GM12878 (cell line): ENCODE measurements at regions not wholly inside any gene's neighbourhood (a gene's known extent, or its start where the extent isn't known, plus 50 kb on each side); places are given as distances from the start of the nearest gene placed in this dataset.
A peak's percentile ranks its signal among the peaks of the same experiment; 100 is the strongest.

Source experiments
- ATAC-seq: fragments of 200-7000 bp; cut with Tn5 transposase; 3 replicates; pipeline ENCODE4 v1.9.1; 2020; ENCODE audit warnings: mild to moderate bottlenecking, moderate library complexity
- BruUV-seq: library from RNA; stranded (reverse); fragments of 400-500 nt; replicated peaks from 2 replicates; lab custom pipeline; 2021; lab: Mats Ljungman, UMichigan
- CTCF ChIA-PET: fragments of 300-600 bp; sonication (Branson Sonifier 250); formaldehyde crosslinking; extraction: SDS; loops from one replicate; lab custom pipeline; 2021; ENCODE audit warnings: inconsistent platforms; lab: Yijun Ruan, JAX
- POLR2A ChIA-PET: fragments of 350-600 bp; formaldehyde crosslinking; extraction: SDS; loops from one replicate; lab custom pipeline; 2021; ENCODE audit warnings: inconsistent platforms; lab: Charles Lee
- RAD21 ChIA-PET: fragments of 300-600 bp; sonication (Branson Sonifier 250); formaldehyde crosslinking; loops from one replicate; lab custom pipeline; 2023; ENCODE audit warnings: antibody characterized with exemption; ENCODE audit not compliant: unreplicated experiment; lab: Charles Lee
- SMC1A ChIA-PET: fragments of 300-600 bp; sonication (Branson Sonifier 250); formaldehyde crosslinking; loops from one replicate; lab custom pipeline; 2023; ENCODE audit not compliant: unreplicated experiment, uncharacterized antibody; lab: Charles Lee
- DNase-seq: peaks from one replicate; pipeline ENCODE4 v3.0.0-alpha.2; 2011; ENCODE audit warnings: low read depth, low spot score
- FAIRE-seq: peaks from 3 replicates; lab custom pipeline; 2011; peaks lifted over from hg19 to GRCh38; lab: Jason Lieb, UNC
- H2AFZ ChIP-seq: 2 replicates; pipeline ENCODE4 v1.6.0; 2011; ENCODE audit warnings: low read depth, low read length, control low read depth; ENCODE audit not compliant: control insufficient read depth
- H3K27ac ChIP-seq: 2 replicates; pipeline ENCODE4 v1.5.1; 2011; ENCODE audit warnings: control low read depth; ENCODE audit not compliant: control insufficient read depth, insufficient read depth
- H3K27me3 ChIP-seq, 2 experiments: replicated peaks in 1 of 2; 2 replicates each; pipeline versions ENCODE4 v1.6.0 to v1.6.1; 2011; ENCODE audit warnings: low read length in 1 of 2; ENCODE audit not compliant: control insufficient read depth in 2 of 2, insufficient read depth in 2 of 2
- H3K36me3 ChIP-seq, 2 experiments: 2 replicates each; pipeline ENCODE4 v1.5.1; 2011; ENCODE audit warnings: low read length in 1 of 2; ENCODE audit not compliant: control insufficient read depth in 2 of 2, insufficient read depth in 2 of 2
- H3K4me1 ChIP-seq: 2 replicates; pipeline ENCODE4 v1.6.1; 2011; ENCODE audit warnings: mild to moderate bottlenecking, low read length, moderate library complexity, mixed read lengths; ENCODE audit not compliant: control insufficient read depth, insufficient read depth
- H3K4me2 ChIP-seq: 2 replicates; pipeline ENCODE4 v1.6.0; 2011; ENCODE audit warnings: control low read depth; ENCODE audit not compliant: control insufficient read depth, insufficient read depth
- H3K4me3 ChIP-seq: fragments of 200-600 bp; sonication (generic); 2 replicates; pipeline ENCODE4 v1.5.1; 2016
- H3K79me2 ChIP-seq: 2 replicates; pipeline ENCODE4 v1.6.0; 2011; ENCODE audit warnings: low read length; ENCODE audit not compliant: control insufficient read depth, insufficient read depth
- H3K9ac ChIP-seq: 2 replicates; pipeline ENCODE4 v1.8.0; 2011; ENCODE audit warnings: low read length, control low read depth, mixed read lengths; ENCODE audit not compliant: control insufficient read depth, insufficient read depth
- H3K9me3 ChIP-seq: replicated peaks from 3 replicates; pipeline ENCODE4 v1.5.1; 2011; ENCODE audit warnings: mild to moderate bottlenecking, low read length; ENCODE audit not compliant: control insufficient read depth, insufficient read depth
- H4K20me1 ChIP-seq: 2 replicates; pipeline ENCODE4 v1.6.0; 2011; ENCODE audit not compliant: control insufficient read depth, insufficient read depth
- MTA2 ChIP-seq: fragments of 450-650 bp; IDR thresholded peaks from 2 replicates; pipeline ENCODE4 v1.6.1; 2016; ENCODE audit warnings: low read depth, mild to moderate bottlenecking, moderate library complexity
- NR2C1 ChIP-seq: fragments of 450-650 bp; IDR thresholded peaks from 2 replicates; pipeline ENCODE4 v1.6.1; 2017; ENCODE audit warnings: antibody characterized with exemption, mild to moderate bottlenecking, moderate library complexity
- RUNX3 ChIP-seq: IDR thresholded peaks from 2 replicates; pipeline ENCODE4 v1.6.1; 2012; ENCODE audit warnings: low read length, inconsistent platforms
- SMC3 ChIP-seq: IDR thresholded peaks from 2 replicates; pipeline ENCODE4 v1.6.1; 2011; ENCODE audit warnings: low read length, improper control_type of control experiment, borderline replicate concordance
- ZZZ3 ChIP-seq: IDR thresholded peaks from 2 replicates; pipeline ENCODE4 v1.6.1; 2011; ENCODE audit warnings: low read depth; ENCODE audit not compliant: control insufficient read depth, insufficient read length
- WGBS: methylation state at CpG from one replicate; pipeline ENCODE4 v1.1.6; 2016; ENCODE audit warnings: low lambda C conversion rate; ENCODE audit not compliant: insufficient replicate concordance, insufficient coverage; ENCODE audit errors: missing lambda C conversion rate; 5-methylcytosine and 5-hydroxymethylcytosine counted together
- in situ Hi-C: fragments of 300-500 bp; cut with MboI; formaldehyde crosslinking; loops from 9 replicates; pipeline ENCODE4 v1.14.3; 2018; ENCODE audit warnings: mixed read lengths
- intact Hi-C: fragments of 100-400 bp; cut with micrococcal nuclease; formaldehyde crosslinking; loops from one replicate; pipeline ENCODE4 v1.14.2; 2022; ENCODE audit not compliant: unreplicated experiment
- TF ChIP-seq, protein P1 (sequence below): fragments of 450-650 bp; IDR thresholded peaks from 2 replicates; pipeline ENCODE4 v1.6.1; 2017; ENCODE audit warnings: mild to moderate bottlenecking
- TF ChIP-seq, protein P2 (sequence below): fragments of 450-650 bp; IDR thresholded peaks from 2 replicates; pipeline ENCODE4 v1.6.1; 2017; ENCODE audit warnings: mild to moderate bottlenecking, low read depth, inconsistent platforms; ENCODE audit not compliant: poor library complexity, severe bottlenecking

DNA sequence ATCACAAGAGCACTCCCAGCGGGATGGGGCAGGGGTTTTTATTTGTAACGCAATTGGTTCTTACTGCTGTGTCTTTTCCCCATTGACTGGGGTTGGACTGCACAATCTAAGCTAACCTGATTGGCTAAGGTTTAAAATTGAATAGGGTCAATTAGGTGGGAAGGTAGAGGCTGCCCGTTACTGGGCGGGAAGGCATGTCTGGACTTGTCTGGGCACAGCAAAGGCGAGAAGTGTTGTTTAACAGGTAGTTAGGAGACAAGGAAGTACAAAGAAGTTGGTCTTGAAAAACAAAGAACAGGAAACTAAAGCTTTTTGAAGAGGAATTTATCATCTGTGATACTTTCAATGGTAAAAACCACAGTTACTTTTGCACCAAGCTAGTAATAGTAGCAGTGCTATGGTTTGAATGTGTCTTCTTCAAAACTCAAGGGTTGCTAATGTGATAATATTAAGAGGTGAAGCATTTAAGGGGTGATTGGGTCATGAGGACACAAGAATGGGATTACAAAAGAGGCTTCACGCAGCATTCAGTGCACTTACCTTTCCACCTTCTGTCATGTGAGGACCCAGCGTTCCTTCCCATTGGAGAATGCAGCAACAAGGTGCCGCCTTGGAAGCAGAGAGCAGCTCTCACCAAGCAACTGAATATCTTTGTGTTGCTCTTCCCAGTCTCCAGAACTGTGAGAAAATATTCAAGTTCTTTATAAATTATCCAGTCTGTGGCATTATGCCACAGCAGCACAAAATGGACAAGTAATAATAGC, 875.5 kb upstream of the SORCS1 start:
- SMC1A ChIA-PET: interaction anchor here (0.7 to 5.7 kb wide), 9 partner anchors 10 to 164 kb away, joined by 3 to 43 read pairs (median 4); no protein-coding TSS in a partner anchor
- CTCF ChIA-PET: interaction anchor here (1.2 kb wide), 1 partner anchor 10 kb away, joined by 3 read pairs; no protein-coding TSS in a partner anchor
- no peak overlapping the region for H3K4me2 ChIP-seq
- no peak overlapping the region; the same call in 1 of the 2 replicates for H2AFZ ChIP-seq
- no peaks in the 10 kb centered on the region for H3K36me3 ChIP-seq
- H3K9me3 ChIP-seq: peaks cover 6% of the 10 kb centered on the region; the same call in 2 of the 3 replicates
- H3K79me2 ChIP-seq: no peaks in the 10 kb centered on the region
- no peak overlapping the region for H3K4me3 ChIP-seq
- H3K4me1 ChIP-seq: peaks cover 3% of the 10 kb centered on the region; the same call in 1 of the 2 replicates
- 0 out of 2 replicates have a peak, but pooled peaks have one; percentile 35 for TF ChIP-seq MTA2
- TF ChIP-seq SMC3: no peak
- TF ChIP-seq, protein P1, sequence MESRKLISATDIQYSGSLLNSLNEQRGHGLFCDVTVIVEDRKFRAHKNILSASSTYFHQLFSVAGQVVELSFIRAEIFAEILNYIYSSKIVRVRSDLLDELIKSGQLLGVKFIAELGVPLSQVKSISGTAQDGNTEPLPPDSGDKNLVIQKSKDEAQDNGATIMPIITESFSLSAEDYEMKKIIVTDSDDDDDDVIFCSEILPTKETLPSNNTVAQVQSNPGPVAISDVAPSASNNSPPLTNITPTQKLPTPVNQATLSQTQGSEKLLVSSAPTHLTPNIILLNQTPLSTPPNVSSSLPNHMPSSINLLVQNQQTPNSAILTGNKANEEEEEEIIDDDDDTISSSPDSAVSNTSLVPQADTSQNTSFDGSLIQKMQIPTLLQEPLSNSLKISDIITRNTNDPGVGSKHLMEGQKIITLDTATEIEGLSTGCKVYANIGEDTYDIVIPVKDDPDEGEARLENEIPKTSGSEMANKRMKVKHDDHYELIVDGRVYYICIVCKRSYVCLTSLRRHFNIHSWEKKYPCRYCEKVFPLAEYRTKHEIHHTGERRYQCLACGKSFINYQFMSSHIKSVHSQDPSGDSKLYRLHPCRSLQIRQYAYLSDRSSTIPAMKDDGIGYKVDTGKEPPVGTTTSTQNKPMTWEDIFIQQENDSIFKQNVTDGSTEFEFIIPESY: peak; percentile 47; the same call in 1 of the 2 replicates
- no peak for TF ChIP-seq NR2C1
- peak; percentile 47; the same call in 1 of the 2 replicates for TF ChIP-seq RUNX3
- TF ChIP-seq ZZZ3: no peak
- TF ChIP-seq, protein P2, sequence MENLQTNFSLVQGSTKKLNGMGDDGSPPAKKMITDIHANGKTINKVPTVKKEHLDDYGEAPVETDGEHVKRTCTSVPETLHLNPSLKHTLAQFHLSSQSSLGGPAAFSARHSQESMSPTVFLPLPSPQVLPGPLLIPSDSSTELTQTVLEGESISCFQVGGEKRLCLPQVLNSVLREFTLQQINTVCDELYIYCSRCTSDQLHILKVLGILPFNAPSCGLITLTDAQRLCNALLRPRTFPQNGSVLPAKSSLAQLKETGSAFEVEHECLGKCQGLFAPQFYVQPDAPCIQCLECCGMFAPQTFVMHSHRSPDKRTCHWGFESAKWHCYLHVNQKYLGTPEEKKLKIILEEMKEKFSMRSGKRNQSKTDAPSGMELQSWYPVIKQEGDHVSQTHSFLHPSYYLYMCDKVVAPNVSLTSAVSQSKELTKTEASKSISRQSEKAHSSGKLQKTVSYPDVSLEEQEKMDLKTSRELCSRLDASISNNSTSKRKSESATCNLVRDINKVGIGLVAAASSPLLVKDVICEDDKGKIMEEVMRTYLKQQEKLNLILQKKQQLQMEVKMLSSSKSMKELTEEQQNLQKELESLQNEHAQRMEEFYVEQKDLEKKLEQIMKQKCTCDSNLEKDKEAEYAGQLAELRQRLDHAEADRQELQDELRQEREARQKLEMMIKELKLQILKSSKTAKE: peak; percentile 19
- no peak overlapping the region for H3K9ac ChIP-seq
- no peaks in the 10 kb centered on the region for H3K27me3 ChIP-seq
- no TSS peak for BruUV-seq
- DNase-seq: no peak
- POLR2A ChIA-PET: interaction anchor here (0.6 to 1.5 kb wide), 3 partner anchors 10 to 53 kb away, joined by 3 to 7 read pairs (median 3); no protein-coding TSS in a partner anchor
- RAD21 ChIA-PET: interaction anchor here (0.8 to 1.6 kb wide), 2 partner anchors 10 to 164 kb away, joined by 3 to 8 read pairs; no protein-coding TSS in a partner anchor
- WGBS: 34% methylated on average over 8 of the region's 8 CpGs
- intact Hi-C loops (no loop called here), in situ Hi-C loops (no loop called here)
- no peak overlapping the region for H3K27ac ChIP-seq
- H4K20me1 ChIP-seq: no peaks in the 10 kb centered on the region
- FAIRE-seq: no peak
- ATAC-seq: peak; percentile 39
